CD4-positive, alpha-beta T cell treated with Interleukin-1 beta for 1 hour (primary cell): ENCODE measurements at regions not wholly inside any gene's neighbourhood (a gene's known extent, or its start where the extent isn't known, plus 50 kb on each side); places are given as distances from the start of the nearest gene placed in this dataset.

Experiments
- DNase-seq, 2 donors: peaks; one replicate each; pipeline ENCODE4 v3.0.0-alpha.2; 2020 to 2022

DNA sequence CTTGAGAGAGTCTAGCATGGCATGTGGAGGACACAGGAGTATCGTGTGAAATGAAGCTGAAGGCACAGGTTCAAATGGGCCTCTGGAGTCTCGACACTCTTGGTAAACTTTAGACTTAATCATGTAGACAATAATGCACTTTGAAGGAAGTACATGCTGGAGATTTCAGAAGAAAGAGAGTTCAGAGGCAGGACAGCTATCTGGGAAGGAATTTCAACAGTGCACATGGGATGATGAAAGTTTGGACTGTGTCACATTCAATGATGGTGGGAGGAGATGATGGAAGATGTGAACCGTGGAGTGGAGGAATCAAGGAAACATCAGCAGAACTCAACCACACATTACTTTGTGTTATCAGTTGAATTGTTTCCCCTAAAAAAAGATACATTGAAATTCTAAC, 88.6 kb upstream of the PAPPA start:
- DNase-seq: no peak

DNA sequence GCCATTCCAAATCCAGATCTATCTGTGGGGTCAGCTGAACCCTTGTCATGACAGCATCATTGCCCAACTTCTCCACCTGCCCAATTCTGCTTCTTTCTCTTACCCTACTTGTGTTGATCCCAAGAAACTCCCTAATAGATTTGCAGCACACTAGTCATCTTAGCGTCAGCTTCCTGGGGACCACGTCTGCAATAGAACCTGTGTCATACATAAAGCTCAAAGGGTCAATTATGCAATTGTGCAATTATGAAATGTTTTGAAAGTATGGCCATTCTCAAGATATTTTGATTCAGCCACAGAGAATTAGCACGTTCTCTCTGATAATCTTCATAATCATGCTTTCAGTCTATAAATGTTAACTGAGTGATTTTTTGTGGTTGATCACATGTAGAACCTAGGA, 87.4 kb upstream of the PAPPA start:
- no peak for DNase-seq

DNA sequence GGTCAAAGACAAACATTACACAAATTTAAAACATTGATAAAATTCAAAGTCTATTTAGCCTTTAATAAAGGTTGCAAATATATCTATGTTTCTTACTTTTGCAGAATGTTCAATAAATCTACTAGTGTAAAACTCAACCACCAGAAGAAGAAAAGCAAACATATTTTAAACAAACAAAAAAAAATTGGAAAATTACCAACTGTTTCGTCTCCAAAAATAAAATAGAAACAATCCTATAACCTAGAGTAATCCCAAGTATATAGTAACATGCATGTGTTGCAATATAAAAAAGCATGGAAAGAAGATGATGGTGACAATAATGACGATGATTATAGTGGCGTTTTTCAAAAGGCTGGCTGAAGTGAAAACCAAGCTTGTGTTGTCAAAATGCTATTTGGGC, 86.0 kb upstream of the PAPPA start:
- DNase-seq: no peak

DNA sequence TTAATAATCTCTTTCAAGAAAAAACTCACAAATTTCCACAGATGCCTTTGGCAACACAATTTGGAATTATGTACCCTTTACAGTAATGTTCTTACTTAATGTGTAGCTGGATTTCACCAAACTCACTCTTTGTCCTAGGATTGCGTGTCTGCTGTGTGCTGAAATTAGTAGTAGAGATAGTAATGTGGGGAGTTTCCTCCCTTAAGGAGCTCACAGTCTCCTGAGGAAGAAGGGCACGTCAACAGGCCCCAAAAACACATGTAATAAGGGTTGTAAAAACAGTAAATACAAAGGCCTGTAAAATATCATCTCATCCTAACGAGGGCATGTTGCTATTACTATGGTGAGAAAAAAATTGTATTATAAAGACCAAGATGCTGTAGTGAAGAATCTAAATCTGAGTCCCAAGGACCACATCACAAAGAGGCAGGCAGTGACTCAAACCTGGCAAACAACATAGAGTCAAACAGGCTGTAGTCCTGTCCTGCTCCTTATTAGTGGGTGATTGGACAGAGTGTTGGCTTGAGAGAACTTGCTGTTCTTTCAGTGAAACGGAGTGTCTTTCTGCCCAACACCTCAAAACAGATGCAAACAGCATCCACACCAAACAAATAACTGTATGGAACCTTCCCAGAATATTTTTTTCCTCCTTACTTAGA, 83.2 kb upstream of the PAPPA start:
- DNase-seq: no peak

DNA sequence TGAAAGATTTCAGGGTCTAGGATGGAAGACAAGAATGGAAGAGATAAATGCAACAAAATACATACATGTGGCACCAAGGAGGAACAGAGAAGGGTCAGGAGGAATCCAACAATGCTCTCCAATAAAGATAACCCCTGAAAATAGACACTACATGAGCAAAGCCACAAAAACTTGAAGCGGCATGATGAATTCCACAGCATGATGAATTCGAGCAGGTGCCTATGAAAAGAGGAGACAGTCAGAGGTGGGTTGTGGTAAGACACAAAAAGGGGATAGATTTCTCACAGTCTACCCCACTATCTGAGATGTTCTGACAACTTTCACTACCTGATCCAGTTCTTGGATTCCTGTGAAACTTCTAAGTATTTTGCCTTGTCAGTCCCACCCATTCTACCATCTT, 81.5 kb upstream of the PAPPA start:
- no peak for DNase-seq

DNA sequence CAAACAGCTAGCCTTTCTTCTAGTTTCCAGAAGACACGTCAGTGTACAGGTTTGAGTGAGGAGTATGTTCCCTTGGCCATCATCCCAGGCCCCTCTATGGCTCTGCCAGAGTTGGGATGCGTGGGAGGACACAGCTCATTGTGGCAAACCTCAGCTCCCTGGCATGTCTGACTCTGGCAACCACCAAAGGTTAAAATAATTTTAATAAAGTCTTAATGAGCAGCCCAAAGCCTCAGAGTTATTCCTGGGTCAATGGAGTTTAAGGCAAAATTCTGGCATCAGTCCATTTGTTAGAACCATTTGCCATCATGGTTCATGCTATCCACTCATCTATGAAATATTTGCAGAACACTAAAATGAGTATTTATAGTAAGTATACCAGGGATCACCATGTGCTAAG, 79.8 kb upstream of the PAPPA start:
- DNase-seq: no peak

DNA sequence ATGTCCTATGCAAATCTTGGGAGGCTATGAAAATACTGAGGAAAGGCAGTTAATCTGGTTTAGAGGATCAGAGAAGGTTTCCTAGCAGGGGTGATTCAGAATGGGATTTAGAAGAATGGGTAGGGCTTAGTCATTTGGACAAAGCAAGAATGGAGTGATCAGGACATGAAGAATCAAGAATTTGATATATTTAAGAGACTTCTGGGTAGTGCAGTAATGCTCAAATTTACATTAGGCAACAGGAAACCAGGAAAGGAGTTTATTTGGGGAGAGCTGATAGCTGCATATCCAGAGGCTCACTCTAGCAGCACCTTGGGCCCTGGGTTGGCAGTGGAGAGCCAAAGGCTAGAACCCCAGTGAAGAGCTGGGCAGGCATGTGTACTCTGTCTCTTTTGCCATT, 78.9 kb upstream of the PAPPA start:
- no peak for DNase-seq

DNA sequence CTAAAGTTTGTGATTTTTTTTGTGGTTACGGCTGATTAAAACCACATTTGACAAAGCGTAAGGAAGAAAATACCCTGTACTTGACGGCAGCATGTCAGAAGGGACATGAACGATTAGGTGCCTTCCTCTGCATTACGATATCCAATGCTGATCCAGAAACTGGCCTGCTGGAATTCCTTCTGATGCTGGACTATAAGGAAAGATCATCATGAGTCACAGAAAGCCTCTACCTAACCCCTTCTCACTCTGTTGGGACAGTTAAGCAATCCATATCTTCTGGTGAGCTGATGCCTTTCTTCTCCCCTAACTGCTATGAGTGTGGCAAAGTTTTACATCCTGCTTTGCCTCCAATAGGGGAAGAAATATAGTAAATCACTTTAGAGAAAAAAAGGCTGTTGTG, 78.4 kb upstream of the PAPPA start:
- DNase-seq: no peak

DNA sequence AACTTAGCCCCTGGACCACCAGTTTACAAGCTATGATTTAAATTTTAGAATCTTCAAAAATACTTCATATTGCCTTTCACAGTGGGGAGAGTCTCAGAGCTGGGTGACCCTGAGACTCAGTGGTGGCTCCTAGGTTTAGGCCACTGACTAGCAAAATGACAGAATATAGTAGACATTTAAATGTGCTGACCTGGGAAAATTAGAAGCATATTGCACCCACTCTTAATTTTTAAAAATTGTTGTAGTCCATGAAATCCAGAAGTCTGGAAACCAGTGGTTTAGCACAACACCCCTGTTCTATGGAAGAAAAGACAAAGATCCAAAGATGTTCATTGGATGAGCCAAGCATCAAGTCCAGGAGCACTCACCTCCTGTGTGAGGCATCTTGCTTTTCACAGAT, 75.0 kb upstream of the PAPPA start:
- no peak for DNase-seq

DNA sequence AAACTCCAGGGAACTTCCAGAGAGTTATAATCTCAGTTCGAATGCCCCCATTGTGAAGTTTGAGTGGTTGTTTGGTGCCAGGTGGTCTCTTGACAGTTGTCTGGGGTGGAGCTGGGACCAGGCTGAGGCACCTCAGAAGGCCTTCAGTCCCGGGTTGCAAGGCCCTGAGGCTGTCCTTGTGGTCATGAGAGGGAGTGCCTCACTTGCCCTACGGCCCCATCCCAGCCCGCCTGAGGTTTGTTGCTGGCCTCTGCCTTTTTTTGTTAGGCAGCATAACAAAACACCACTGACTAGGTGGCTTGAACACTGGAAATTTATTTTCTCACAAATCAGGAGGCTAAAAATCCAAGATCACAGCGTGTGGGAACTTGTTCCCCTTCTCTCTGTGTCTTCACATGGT, 73.0 kb upstream of the PAPPA start:
- DNase-seq: no peak

DNA sequence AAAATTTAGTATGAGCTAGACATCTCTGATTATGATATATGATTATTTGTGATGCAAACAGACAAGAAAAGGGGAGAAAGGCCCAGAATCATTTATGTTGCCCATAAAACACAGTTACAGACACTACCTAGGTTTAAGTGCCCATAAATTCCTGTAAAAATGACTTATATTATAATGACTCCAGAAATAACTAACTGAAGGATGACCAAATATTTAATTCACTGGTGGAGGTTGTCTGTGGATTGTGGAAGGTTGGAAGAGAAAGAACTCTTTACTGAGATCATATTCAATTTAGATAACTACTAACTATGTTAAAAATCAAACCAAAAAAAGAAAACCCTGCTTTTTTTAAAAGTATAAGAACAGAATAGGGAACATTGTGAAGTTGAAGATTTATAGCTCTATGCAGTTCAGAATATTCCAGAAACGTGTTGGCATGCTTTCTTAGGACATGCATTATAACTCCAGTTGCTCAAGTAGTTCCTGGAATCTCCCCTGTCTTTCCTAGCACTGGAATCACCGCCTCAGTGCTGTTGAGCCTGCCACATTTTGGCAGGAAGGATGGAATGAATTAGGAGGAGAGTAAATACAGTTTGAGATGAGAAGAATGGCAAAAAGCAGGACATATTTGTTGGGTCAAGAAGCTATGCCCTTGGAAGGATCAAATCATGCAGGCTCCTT, 72.0 kb upstream of the PAPPA start:
- no peak for DNase-seq

DNA sequence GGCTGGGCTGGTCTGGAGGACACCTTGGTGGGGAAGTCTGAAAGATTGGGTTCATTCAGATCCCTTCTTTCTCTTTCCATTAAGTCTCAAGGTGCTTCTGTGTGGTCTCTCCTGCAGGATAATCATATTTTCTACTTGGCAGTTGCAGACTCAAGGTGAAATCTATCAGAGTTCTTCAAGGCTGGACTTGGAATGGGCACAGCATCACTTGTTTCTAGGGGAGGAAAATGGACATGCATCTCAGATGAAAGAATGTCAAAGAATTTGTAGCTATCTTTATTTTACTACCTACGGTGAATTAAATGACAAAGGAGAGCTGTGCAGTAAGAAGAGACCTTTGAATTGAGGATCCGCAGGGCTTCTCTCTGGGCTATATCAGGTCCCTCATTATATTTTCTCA, 69.8 kb upstream of the PAPPA start:
- DNase-seq: no peak

DNA sequence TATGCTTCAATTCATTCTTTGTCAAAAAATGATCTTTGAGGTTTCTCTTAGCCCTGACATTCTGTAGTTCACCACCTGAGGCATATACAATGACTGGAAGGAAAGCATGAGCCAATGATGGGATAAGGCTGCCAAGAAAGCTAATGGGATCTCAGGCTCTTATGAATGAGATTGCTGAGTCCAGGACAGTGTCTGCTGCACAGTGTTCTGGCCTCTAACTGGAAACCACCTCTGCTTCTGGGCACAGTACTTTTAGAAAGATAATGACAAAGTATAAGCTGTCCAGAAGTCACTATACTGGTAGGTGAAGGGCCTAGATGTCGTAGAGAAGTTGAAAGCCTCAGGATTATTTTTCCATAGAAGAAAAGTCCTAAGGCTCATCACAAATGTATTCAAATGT, 69.1 kb upstream of the PAPPA start:
- no peak for DNase-seq

DNA sequence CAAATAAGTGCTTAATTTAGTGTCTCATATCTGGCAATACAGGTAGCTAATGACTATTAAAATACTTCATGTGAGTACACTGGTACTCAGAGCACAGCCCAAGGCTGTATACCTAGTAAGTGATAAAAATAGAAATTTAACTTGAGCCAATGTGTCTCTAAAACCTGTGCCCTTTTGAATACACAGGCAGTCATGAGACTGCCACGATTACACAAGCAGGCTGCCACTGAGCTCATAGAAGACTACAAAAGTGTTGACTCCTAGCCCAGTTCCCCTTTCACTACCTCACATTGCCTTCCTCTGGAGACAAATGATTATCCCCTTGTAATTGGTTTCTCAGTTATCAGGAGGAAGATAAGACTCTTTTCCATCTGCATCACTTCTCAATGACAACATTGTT, 66.3 kb upstream of the PAPPA start:
- no peak for DNase-seq

DNA sequence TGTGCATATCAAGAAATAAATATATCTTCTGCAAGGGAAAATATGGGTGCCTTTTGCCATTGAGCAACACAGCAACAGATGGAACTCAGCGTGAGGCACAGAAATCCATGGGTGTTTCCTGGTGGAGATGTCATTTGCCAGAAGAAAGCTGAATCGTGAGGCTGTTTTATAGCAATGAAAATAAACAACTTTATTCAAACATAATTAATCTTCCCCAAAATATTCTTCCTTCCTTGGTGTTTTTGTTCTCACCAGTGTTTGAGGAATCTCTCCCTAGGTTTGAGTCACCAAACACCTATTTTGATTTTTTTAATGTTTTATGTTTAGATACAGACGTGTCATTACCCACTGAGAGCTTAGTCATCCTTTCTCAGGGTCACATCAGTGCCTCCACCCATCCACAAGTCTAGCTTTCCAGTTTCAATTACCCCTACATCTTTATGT, 65.8 kb upstream of the PAPPA start:
- no peak for DNase-seq

DNA sequence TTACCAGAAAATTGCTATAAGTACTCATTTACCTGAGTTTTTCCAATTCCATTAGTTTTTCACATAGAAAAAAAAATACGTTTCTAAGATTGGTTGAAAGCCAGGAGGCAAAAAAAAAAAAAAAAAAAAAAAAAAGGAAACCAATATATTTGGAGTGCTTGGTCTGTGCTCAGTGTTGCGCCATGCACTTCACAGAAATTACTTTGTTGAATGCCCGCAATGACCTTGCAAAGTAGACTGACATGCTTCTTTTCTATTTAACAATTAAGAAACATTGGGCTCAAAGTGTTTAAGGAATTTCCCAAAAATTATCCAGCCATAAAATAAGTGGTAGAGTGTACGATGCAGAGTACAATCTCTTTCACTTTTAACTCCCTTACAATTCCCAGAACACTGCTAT, 65.2 kb upstream of the PAPPA start:
- DNase-seq: no peak

DNA sequence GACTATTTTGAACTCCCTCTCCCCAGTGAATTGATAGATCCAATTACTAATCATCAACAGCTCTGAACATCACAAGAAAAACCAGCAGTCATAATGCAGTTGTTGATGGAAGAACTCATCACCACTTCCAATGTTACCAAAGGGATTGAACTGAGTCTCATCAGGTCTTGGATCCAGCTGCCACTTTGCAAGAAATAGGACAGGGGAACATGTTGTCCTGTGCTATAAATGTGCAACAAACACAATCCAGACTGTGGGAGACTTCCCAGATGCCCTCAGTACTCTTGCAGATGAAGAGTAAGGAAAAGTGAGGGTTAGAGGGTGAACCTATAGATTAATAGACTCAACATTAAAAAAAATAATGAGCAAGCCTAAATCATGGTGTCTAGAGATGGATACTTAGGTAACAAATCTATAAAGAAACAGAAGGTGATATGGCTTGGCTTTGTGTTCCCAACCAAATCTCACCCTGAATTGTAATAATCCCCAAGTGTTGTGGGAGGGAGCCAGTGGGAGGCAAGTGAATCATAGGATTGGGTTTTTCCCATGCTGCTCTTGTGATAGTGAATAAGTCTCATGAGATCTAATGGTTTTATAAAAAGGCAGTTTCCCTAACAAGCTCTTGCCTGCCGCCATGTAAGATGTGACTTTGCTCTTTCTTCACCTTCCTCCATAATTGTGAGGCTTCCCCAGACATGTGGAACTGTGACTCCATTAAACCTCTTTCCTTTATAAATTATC, 63.4 kb upstream of the PAPPA start:
- DNase-seq: no peak

DNA sequence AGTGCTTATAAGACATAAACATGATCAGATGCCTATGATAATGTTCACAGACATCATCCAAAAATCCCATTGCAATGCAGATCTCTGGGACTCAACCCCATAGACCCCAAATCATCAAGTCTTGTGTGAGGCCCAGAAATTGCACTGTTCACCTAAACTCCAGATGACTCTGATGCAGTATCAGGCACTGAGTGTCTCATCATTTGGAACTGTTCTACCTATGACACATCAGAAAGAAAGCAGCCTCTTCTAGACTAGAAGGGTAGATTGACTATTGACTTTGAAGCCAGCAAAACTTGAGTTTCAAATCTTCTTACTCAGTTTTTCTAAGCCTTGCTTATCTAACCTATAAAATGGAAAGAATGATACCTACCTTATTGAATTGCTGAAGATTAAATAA, 58.7 kb upstream of the PAPPA start:
- DNase-seq: no peak

DNA sequence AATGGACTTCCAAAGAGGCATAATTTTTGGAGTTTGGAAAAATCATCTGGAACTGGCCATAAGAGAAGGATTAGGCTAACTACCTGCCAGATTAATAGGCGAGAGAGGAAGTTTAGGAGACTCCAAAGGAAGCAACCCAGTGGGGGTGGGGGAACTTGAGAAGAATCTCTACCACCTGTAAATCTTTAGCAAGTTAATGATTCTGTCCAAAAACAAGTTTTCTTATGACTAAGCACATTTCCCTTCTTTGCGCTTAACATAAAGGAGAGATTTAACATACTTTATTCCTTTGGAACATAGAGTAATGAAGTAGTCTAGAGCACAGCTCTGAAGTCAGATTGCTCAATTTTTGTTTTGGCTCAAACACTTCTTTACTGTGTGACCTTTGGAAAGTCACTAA, 58.2 kb upstream of the PAPPA start:
- no peak for DNase-seq

DNA sequence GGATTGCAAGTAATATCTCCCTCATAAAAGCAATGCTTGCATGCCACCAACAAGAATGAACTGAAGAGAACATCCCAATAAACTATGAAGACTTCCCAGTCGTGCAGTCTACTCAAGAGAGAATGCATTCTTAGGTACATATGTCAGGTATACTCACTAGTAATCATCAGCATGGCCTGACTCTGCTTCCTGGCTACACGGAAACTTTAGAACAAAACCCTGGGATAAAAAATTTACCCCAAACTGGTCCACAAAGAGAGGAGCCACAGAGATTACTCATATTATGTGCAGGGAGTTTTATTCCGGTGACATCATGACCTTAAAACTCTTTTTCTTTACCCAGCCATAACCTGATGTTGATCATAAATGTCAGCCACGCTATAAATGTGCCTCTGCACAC, 57.5 kb upstream of the PAPPA start:
- no peak for DNase-seq

DNA sequence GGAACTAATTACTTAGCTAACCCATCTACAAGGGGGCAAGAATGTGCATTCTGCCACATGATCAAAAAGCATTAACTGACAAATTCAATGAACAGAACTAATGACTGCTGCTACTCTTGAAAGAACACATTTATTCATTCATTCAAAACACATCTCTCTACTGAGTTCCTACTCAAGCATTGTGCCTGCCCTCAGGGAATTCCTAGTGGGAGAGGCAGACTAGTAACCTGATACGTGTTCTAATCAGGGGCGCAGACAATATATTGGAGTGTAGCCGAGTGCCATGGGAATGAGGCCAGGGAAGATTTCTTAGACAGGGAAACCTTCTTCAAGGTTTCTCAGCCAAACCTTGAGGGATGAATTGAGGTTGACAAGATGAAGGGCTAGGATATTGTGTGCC, 56.7 kb upstream of the PAPPA start:
- DNase-seq: no peak

DNA sequence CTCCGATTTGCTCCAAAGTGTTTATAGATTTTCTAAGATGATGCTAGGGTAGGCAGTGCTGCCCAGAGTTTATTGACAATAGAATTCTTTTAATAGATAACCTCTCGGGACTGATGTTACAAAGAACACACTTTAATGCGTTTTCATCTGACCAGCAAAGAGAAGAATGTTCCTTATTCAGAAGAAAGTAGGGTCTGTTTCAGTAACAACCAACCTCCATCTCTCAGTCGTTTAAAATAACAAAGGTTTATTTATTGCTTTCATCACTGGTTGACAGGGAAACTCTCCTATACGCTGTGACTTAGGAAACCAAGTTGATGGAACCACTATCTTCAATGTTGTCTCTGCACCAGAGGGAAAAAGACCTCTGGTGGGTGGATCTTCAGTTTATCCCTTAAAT, 55.1 kb upstream of the PAPPA start:
- no peak for DNase-seq

DNA sequence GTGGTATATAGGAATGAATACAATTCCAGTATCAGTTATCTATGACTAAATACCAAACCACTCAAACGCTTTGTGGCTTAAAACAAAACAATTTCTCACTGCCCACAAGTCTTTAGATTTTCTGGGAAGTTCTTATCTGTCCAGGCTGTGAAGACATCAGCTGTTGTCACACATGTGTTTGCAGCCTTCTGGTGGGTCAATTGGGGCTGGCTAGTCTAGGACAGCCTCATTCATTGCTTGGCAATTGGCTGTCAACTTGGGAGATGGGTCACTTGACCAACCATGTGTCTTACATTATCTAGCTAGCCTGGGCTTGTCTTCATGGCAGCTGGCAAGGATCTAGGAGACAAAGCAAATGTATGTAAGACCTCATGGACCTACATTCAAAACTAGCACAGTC, 53.8 kb upstream of the PAPPA start:
- no peak for DNase-seq

DNA sequence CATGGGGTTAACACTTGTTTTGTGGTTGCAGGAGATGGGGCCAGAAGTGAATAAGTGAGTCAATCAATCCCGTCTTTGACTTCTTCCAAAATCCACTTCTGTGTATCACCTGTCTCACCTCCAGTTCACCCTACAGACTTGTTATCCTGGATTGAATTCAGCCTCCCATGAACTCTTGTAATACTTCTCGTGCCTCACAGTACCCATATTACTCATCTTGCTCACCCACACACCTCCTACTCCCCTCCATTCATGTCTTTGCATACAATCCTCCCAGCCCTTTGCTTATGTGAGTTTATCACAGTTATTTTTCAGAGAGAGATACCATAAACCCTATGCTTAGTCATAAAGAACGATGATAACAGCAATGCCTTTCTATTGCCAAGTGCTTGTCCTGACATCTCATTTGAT, 52.9 kb upstream of the PAPPA start:
- no peak for DNase-seq

DNA sequence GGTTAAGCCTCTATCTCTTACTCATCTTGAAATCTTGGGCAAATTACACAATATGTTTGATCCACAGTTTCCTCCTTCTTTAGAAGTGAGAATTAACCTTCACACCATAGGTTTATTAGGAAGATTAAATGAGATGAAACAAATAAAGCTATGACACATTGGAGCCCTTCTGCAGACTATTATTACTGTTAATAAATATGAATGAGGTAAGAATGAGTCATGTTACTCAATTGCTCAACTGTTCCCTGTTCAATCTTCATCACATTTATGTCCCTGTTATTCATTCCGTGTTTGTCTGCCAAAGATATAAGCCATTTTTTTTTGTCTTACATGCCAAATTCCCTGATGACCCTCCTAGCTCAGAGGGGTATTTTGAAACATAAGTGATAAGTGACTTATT, 52.1 kb upstream of the PAPPA start:
- no peak for DNase-seq
